Esophagus squamous epithelium (tissue), 4 donors: ENCODE measurements at regions not wholly inside any gene's neighbourhood (a gene's known extent, or its start where the extent isn't known, plus 50 kb on each side); places are given as distances from the start of the nearest gene placed in this dataset.

Source experiments
- CTCF ChIP-seq, 6 experiments: fragments of 450-650 bp in 4 of 6; fragments of 200-600 bp in 2 of 6; sonication (generic) in 2 of 6; IDR thresholded peaks; one replicate each; pipeline ENCODE4 v1.5.1; 2016 to 2019; ENCODE audit warnings: antibody characterized with exemption in 6 of 6, mild to moderate bottlenecking in 4 of 6, moderate library complexity in 4 of 6
- POLR2A ChIP-seq, 4 donors: fragments of 450-650 bp; IDR thresholded peaks; one replicate each; pipeline ENCODE4 v1.6.1; 2017; ENCODE audit warnings: antibody characterized with exemption in 4 of 4, mild to moderate bottlenecking in 4 of 4, moderate library complexity in 3 of 4

- TF ChIP-seq CTCF (IDR thresholded peaks at IDR 0.05) (no peak), POLR2A (IDR thresholded peaks at IDR 0.05) (no peak)
These were observed 90.8 kb upstream of the SLC34A2 start for GRCh38 chr4:25564836-25565235.
